HCT116 (cell line): ENCODE measurements at regions not wholly inside any gene's neighbourhood (a gene's known extent, or its start where the extent isn't known, plus 50 kb on each side); places are given as distances from the start of the nearest gene placed in this dataset.

Source experiments
- ATAC-seq: fragments of 200-7000 bp; cut with Tn5 transposase; 2 replicates; pipeline ENCODE4 v1.9.1; 2020; ENCODE audit warnings: mild to moderate bottlenecking, moderate library complexity
- BruUV-seq: library from RNA; stranded (reverse); fragments of 400-500 nt; replicated peaks from 2 replicates; lab custom pipeline; 2021; lab: Mats Ljungman, UMichigan
- CTCF ChIA-PET: fragments of 300-600 bp; sonication (Branson Sonifier 250); formaldehyde crosslinking; loops from one replicate; lab custom pipeline; 2021; ENCODE audit warnings: antibody characterized with exemption; lab: Charles Lee
- POLR2A ChIA-PET: fragments of 300-600, 350-600 bp; sonication (Branson Sonifier 250); formaldehyde crosslinking; loops from one replicate; lab custom pipeline; 2021; ENCODE audit warnings: antibody characterized with exemption; lab: Charles Lee
- RAD21 ChIA-PET, 2 experiments: fragments of 300-600 bp; sonication (Branson Sonifier 250); formaldehyde crosslinking; loops; one replicate each; lab custom pipeline; 2023; ENCODE audit warnings: low total read pairs in 2 of 2; ENCODE audit not compliant: uncharacterized antibody in 2 of 2, unreplicated experiment in 2 of 2, low non-redundant PET in 1 of 2; lab: Charles Lee
- DNase-seq: peaks from one replicate; pipeline ENCODE4 v3.0.0-alpha.2; 2010; ENCODE audit warnings: low read depth, low spot score
- H2AFZ ChIP-seq: fragments of 200-600 bp; shearing (Covaris generic), sonication (generic); 2 replicates; pipeline ENCODE4 v1.6.1; 2017; ENCODE audit warnings: low read depth, mixed run types, mixed read lengths, antibody characterized with exemption, low read length; ENCODE audit not compliant: poor library complexity, severe bottlenecking
- H3K27ac ChIP-seq: 2 replicates; pipeline ENCODE4 v1.5.1; 2012; ENCODE audit warnings: low read depth, low read length
- H3K27me3 ChIP-seq: fragments of 200-600 bp; sonication (generic); 2 replicates; pipeline ENCODE4 v1.6.1; 2016; ENCODE audit warnings: mixed run types, low read length, mixed read lengths; ENCODE audit not compliant: insufficient read depth
- H3K36me3 ChIP-seq, 2 experiments: fragments of 200-500 bp in 1 of 2; fragments of 200-600 bp in 1 of 2; sonication (Bioruptor generic) in 1 of 2; sonication (generic) in 1 of 2; 2 replicates each; pipeline versions ENCODE4 v1.5.1 to v1.6.1; 2014 to 2016; ENCODE audit warnings: low read length in 2 of 2, inconsistent platforms in 1 of 2, mixed read lengths in 1 of 2, mixed run types in 1 of 2; ENCODE audit not compliant: insufficient read depth in 2 of 2, control insufficient read depth in 1 of 2
- H3K4me1 ChIP-seq, 2 experiments: fragments of 200-600 bp in 1 of 2; sonication (generic) in 1 of 2; 2 replicates each; pipeline versions ENCODE4 v1.5.1 to v1.6.1; 2012 to 2017; ENCODE audit warnings: low read length in 2 of 2, inconsistent platforms in 1 of 2, mild to moderate bottlenecking in 1 of 2, mixed read lengths in 1 of 2, mixed run types in 1 of 2, moderate library complexity in 1 of 2; ENCODE audit not compliant: insufficient read depth in 2 of 2, control insufficient read depth in 1 of 2
- H3K4me2 ChIP-seq: fragments of 200-600 bp; sonication (generic); 2 replicates; pipeline ENCODE4 v1.6.1; 2017; ENCODE audit warnings: mixed run types, low read length, mixed read lengths
- H3K4me3 ChIP-seq, 2 experiments: fragments of 200-600 bp in 1 of 2; sonication (generic) in 1 of 2; replicated peaks in 1 of 2; 2 replicates each; pipeline ENCODE4 v1.5.1; 2011 to 2016; ENCODE audit warnings: low read length in 2 of 2, control low read depth in 1 of 2, low read depth in 1 of 2, mild to moderate bottlenecking in 1 of 2, mixed read lengths in 1 of 2, mixed run types in 1 of 2
- H3K79me2 ChIP-seq: fragments of 200-600 bp; sonication (generic); 2 replicates; pipeline ENCODE4 v1.6.1; 2017; ENCODE audit warnings: mild to moderate bottlenecking, mixed run types, low read length, moderate library complexity, mixed read lengths; ENCODE audit not compliant: insufficient read depth
- H3K9ac ChIP-seq: fragments of 200-600 bp; sonication (generic); 2 replicates; pipeline ENCODE4 v1.6.1; 2016; ENCODE audit warnings: low read length, mixed read lengths
- H3K9me2 ChIP-seq: fragments of 200-600 bp; sonication (generic), shearing (Covaris generic); 2 replicates; pipeline ENCODE4 v1.6.1; 2017; ENCODE audit warnings: mixed run types, mild to moderate bottlenecking, moderate library complexity; ENCODE audit not compliant: insufficient read depth
- H3K9me3 ChIP-seq, 2 experiments: fragments of 200-500 bp in 1 of 2; fragments of 200-600 bp in 1 of 2; sonication (Bioruptor generic) in 1 of 2; sonication (generic) in 1 of 2; 2 replicates each; pipeline ENCODE4 v1.6.1; 2014 to 2017; ENCODE audit warnings: low read length in 2 of 2, mixed read lengths in 2 of 2, inconsistent platforms in 1 of 2, low read depth in 1 of 2, mild to moderate bottlenecking in 1 of 2, mixed run types in 1 of 2, moderate library complexity in 1 of 2; ENCODE audit not compliant: control insufficient read depth in 1 of 2, insufficient read depth in 1 of 2
- H4K20me1 ChIP-seq: fragments of 200-600 bp; sonication (generic), shearing (Covaris generic); 2 replicates; pipeline ENCODE4 v1.6.1; 2017; ENCODE audit warnings: mixed run types, mild to moderate bottlenecking, moderate library complexity; ENCODE audit not compliant: insufficient read depth
- CBX3 ChIP-seq: IDR thresholded peaks from 2 replicates; pipeline ENCODE4 v1.6.1; 2012; ENCODE audit warnings: low read depth
- EGR1 ChIP-seq: IDR thresholded peaks from 2 replicates; pipeline ENCODE4 v1.6.1; 2012; ENCODE audit warnings: low read depth
- ELF1 ChIP-seq: IDR thresholded peaks from 2 replicates; pipeline ENCODE4 v1.6.1; 2012; ENCODE audit warnings: low read depth, borderline replicate concordance
- EZH2 ChIP-seq: fragments of 200-600 bp; sonication (generic); IDR thresholded peaks from 2 replicates; pipeline ENCODE4 v1.6.1; 2017; ENCODE audit warnings: antibody characterized with exemption, mixed run types
- FOSL1 ChIP-seq: IDR thresholded peaks from 2 replicates; pipeline ENCODE4 v1.6.1; 2012; ENCODE audit warnings: low read depth
- POLR2A ChIP-seq: IDR thresholded peaks from 2 replicates; pipeline ENCODE4 v1.7.0; 2011; ENCODE audit warnings: borderline replicate concordance; ENCODE audit not compliant: insufficient read depth, insufficient read length; ENCODE audit errors: extremely low read depth
- POLR2AphosphoS5 ChIP-seq: IDR thresholded peaks from 2 replicates; pipeline ENCODE4 v1.6.1; 2011; ENCODE audit warnings: mild to moderate bottlenecking, low read depth, low read length, moderate library complexity
- RAD21 ChIP-seq: IDR thresholded peaks from 2 replicates; pipeline ENCODE4 v1.6.1; 2012; ENCODE audit warnings: low read depth, mild to moderate bottlenecking
- SP1 ChIP-seq: IDR thresholded peaks from 2 replicates; pipeline ENCODE4 v1.6.1; 2012; ENCODE audit warnings: low read depth
- intact Hi-C: fragments of 100-400 bp; cut with micrococcal nuclease; formaldehyde crosslinking; loops from 2 replicates; pipeline ENCODE4 v1.10.0; 2022
- TF ChIP-seq, protein P1 (sequence below): IDR thresholded peaks from 2 replicates; pipeline ENCODE4 v1.6.1; 2012; ENCODE audit warnings: low read depth
- TF ChIP-seq, protein P2 (sequence below), 3 experiments: fragments of 200-600 bp in 1 of 3; sonication (generic) in 1 of 3; IDR thresholded peaks in 2 of 3; conservative IDR thresholded peaks in 1 of 3; 2 replicates each; pipeline ENCODE4 v1.5.1; 2012 to 2017; ENCODE audit warnings: low read depth in 2 of 3, low read length in 2 of 3, antibody characterized with exemption in 1 of 3, borderline replicate concordance in 1 of 3, control low read depth in 1 of 3, mild to moderate bottlenecking in 1 of 3, mixed read lengths in 1 of 3, mixed run types in 1 of 3, moderate library complexity in 1 of 3; ENCODE audit not compliant: insufficient read depth in 1 of 3

DNA sequence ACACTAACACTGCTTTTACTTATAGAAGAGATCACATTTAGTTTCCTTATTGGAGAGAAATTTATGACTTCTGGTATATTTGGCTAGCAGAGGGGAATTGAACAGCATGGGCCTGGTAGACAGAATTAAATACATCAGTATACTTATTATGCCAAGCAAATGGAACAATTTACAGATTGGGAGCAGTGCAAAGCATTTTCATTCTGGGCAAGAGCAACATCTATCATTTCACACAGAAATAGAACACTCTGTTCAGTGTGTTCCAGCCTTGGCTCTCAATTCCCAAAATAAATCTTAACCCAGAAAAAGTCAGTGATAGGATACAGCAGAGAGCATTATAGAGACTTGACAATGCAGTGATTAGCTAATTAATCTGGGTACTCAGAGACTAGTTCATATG is 604.0 kb upstream of the SLITRK6 start:
- Histone ChIP-seq H3K4me1 (no peaks in the 10 kb centered on the region), H3K9me2 (no peaks in the 10 kb centered on the region), H3K4me2 (no peak overlapping the region), H3K9ac (no peak overlapping the region), H3K4me3 (no peak overlapping the region), H3K79me2 (no peaks in the 10 kb centered on the region), H3K27me3 (no peaks in the 10 kb centered on the region), H4K20me1 (no peaks in the 10 kb centered on the region), H3K9me3 (no peaks in the 10 kb centered on the region), H2AFZ (no peak overlapping the region), H3K36me3 (no peaks in the 10 kb centered on the region), H3K27ac (no peak overlapping the region)
- DNase-seq, result no peak
- ChIA-PET POLR2A (no interaction called here), CTCF (no interaction called here), RAD21 (no interaction called here)
- no peak for ATAC-seq
- TF ChIP-seq FOSL1 (no peak), EGR1 (no peak), RAD21 (no peak), ELF1 (no peak), SP1 (no peak), CBX3 (no peak), POLR2AphosphoS5 (no peak), EZH2 (no peak), POLR2A (no peak)
- TF ChIP-seq, protein P1, sequence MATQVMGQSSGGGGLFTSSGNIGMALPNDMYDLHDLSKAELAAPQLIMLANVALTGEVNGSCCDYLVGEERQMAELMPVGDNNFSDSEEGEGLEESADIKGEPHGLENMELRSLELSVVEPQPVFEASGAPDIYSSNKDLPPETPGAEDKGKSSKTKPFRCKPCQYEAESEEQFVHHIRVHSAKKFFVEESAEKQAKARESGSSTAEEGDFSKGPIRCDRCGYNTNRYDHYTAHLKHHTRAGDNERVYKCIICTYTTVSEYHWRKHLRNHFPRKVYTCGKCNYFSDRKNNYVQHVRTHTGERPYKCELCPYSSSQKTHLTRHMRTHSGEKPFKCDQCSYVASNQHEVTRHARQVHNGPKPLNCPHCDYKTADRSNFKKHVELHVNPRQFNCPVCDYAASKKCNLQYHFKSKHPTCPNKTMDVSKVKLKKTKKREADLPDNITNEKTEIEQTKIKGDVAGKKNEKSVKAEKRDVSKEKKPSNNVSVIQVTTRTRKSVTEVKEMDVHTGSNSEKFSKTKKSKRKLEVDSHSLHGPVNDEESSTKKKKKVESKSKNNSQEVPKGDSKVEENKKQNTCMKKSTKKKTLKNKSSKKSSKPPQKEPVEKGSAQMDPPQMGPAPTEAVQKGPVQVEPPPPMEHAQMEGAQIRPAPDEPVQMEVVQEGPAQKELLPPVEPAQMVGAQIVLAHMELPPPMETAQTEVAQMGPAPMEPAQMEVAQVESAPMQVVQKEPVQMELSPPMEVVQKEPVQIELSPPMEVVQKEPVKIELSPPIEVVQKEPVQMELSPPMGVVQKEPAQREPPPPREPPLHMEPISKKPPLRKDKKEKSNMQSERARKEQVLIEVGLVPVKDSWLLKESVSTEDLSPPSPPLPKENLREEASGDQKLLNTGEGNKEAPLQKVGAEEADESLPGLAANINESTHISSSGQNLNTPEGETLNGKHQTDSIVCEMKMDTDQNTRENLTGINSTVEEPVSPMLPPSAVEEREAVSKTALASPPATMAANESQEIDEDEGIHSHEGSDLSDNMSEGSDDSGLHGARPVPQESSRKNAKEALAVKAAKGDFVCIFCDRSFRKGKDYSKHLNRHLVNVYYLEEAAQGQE, result no peak
- TF ChIP-seq, protein P2, sequence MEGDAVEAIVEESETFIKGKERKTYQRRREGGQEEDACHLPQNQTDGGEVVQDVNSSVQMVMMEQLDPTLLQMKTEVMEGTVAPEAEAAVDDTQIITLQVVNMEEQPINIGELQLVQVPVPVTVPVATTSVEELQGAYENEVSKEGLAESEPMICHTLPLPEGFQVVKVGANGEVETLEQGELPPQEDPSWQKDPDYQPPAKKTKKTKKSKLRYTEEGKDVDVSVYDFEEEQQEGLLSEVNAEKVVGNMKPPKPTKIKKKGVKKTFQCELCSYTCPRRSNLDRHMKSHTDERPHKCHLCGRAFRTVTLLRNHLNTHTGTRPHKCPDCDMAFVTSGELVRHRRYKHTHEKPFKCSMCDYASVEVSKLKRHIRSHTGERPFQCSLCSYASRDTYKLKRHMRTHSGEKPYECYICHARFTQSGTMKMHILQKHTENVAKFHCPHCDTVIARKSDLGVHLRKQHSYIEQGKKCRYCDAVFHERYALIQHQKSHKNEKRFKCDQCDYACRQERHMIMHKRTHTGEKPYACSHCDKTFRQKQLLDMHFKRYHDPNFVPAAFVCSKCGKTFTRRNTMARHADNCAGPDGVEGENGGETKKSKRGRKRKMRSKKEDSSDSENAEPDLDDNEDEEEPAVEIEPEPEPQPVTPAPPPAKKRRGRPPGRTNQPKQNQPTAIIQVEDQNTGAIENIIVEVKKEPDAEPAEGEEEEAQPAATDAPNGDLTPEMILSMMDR (IDR thresholded peaks at IDR 0.05 in 2 of 3, conservative IDR thresholded peaks at IDR 0.05 in 1 of 3; ENCODE audit: borderline replicate concordance in 1 of 3, insufficient read depth in 1 of 3, low read depth in 2 of 3, low read length in 2 of 3), result no peak
- intact Hi-C loops, result no loop called here
- BruUV-seq, result no TSS peak
